Activated T-helper 17 cell treated with anti-CD3 and anti-CD28 coated beads, Interleukin-2, amount 50 U/mL, for 72 hours (primary cell): ENCODE measurements at regions not wholly inside any gene's neighbourhood (a gene's known extent, or its start where the extent isn't known, plus 50 kb on each side); places are given as distances from the start of the nearest gene placed in this dataset.

ENCODE experiments used
- ATAC-seq: fragments of 150-1000 bp; cut with Tn5 transposase; replicated peaks from 2 replicates; pipeline ENCODE4 v1.10.0; 2021; ENCODE audit warnings: mild to moderate bottlenecking, moderate library complexity
- H3K27ac Mint-ChIP-seq: one replicate; pipeline ENCODE4 v1.8.0; 2022; ENCODE audit warnings: mixed read lengths
- H3K27me3 Mint-ChIP-seq: one replicate; pipeline ENCODE4 v1.8.0; 2022; ENCODE audit warnings: mixed read lengths
- H3K36me3 Mint-ChIP-seq: one replicate; pipeline ENCODE4 v1.8.0; 2022; ENCODE audit warnings: low read depth, mild to moderate bottlenecking, mixed read lengths
- H3K4me1 Mint-ChIP-seq: one replicate; pipeline ENCODE4 v1.8.0; 2022; ENCODE audit warnings: mixed read lengths
- H3K4me3 Mint-ChIP-seq: one replicate; pipeline ENCODE4 v1.8.0; 2022; ENCODE audit warnings: mild to moderate bottlenecking, mixed read lengths
- H3K9me3 Mint-ChIP-seq: one replicate; pipeline ENCODE4 v1.8.0; 2022; ENCODE audit warnings: mixed read lengths

- H3K27ac Mint-ChIP-seq: no peak overlapping the region
- no peaks in the 10 kb centered on the region for H3K9me3 Mint-ChIP-seq
- H3K36me3 Mint-ChIP-seq: no peaks in the 10 kb centered on the region
- ATAC-seq: no peak
- H3K4me3 Mint-ChIP-seq: no peak overlapping the region
- H3K27me3 Mint-ChIP-seq: no peaks in the 10 kb centered on the region
- H3K4me1 Mint-ChIP-seq: peaks cover 4% of the 10 kb centered on the region
Observed at GRCh38 chr1:172954476-172955150, 96.1 kb downstream of the TNFSF18 start.

GRCh38 chr1:172955161-172955815 lies 95.5 kb downstream of the TNFSF18 start:
- H3K36me3 Mint-ChIP-seq: no peaks in the 10 kb centered on the region
- H3K27me3 Mint-ChIP-seq: no peaks in the 10 kb centered on the region
- H3K4me1 Mint-ChIP-seq: peaks cover 4% of the 10 kb centered on the region
- no peaks in the 10 kb centered on the region for H3K9me3 Mint-ChIP-seq
- ATAC-seq: no peak
- no peak overlapping the region for H3K27ac Mint-ChIP-seq
- no peak overlapping the region for H3K4me3 Mint-ChIP-seq

- Mint-ChIP-seq H3K27me3 (no peaks in the 10 kb centered on the region), H3K36me3 (no peaks in the 10 kb centered on the region), H3K4me1 (peaks cover 4% of the 10 kb centered on the region), H3K27ac (no peak overlapping the region), H3K4me3 (no peak overlapping the region), H3K9me3 (no peaks in the 10 kb centered on the region)
- no peak for ATAC-seq
Observed at GRCh38 chr1:172956871-172957270, 93.9 kb downstream of the TNFSF18 start.

GRCh38 chr1:172957491-172957890 lies 93.2 kb downstream of the TNFSF18 start:
- Mint-ChIP-seq H3K27ac (no peak overlapping the region), H3K4me3 (no peak overlapping the region), H3K9me3 (no peaks in the 10 kb centered on the region), H3K36me3 (no peaks in the 10 kb centered on the region), H3K4me1 (peaks cover 2% of the 10 kb centered on the region), H3K27me3 (no peaks in the 10 kb centered on the region)
- ATAC-seq: no peak

GRCh38 chr1:172959571-172959970 lies 91.2 kb downstream of the TNFSF18 start:
- Mint-ChIP-seq H3K27ac (no peak overlapping the region), H3K4me3 (no peak overlapping the region), H3K4me1 (no peaks in the 10 kb centered on the region), H3K27me3 (no peaks in the 10 kb centered on the region), H3K36me3 (no peaks in the 10 kb centered on the region), H3K9me3 (no peaks in the 10 kb centered on the region)
- no peak for ATAC-seq

- no peaks in the 10 kb centered on the region for H3K36me3 Mint-ChIP-seq
- H3K9me3 Mint-ChIP-seq: no peaks in the 10 kb centered on the region
- no peaks in the 10 kb centered on the region for H3K27me3 Mint-ChIP-seq
- no peaks in the 10 kb centered on the region for H3K4me1 Mint-ChIP-seq
- ATAC-seq: no peak
- no peak overlapping the region for H3K27ac Mint-ChIP-seq
- no peak overlapping the region for H3K4me3 Mint-ChIP-seq
Observed at GRCh38 chr1:172960019-172960418, 90.7 kb downstream of the TNFSF18 start.

GRCh38 chr1:172960454-172961208 lies 90.1 kb downstream of the TNFSF18 start:
- no peak for ATAC-seq
- Mint-ChIP-seq H3K4me3 (no peak overlapping the region), H3K27ac (no peak overlapping the region), H3K4me1 (no peaks in the 10 kb centered on the region), H3K36me3 (no peaks in the 10 kb centered on the region), H3K9me3 (no peaks in the 10 kb centered on the region), H3K27me3 (no peaks in the 10 kb centered on the region)

GRCh38 chr1:172964864-172965263 lies 85.9 kb downstream of the TNFSF18 start:
- Mint-ChIP-seq H3K4me1 (peaks cover 9% of the 10 kb centered on the region), H3K4me3 (no peak overlapping the region), H3K36me3 (no peaks in the 10 kb centered on the region), H3K27ac (no peak overlapping the region), H3K27me3 (no peaks in the 10 kb centered on the region), H3K9me3 (no peaks in the 10 kb centered on the region)
- ATAC-seq: no peak

- H3K9me3 Mint-ChIP-seq: no peaks in the 10 kb centered on the region
- H3K27ac Mint-ChIP-seq: peak overlapping the region; percentile 6
- H3K4me1 Mint-ChIP-seq: peaks cover 9% of the 10 kb centered on the region
- no peak overlapping the region for H3K4me3 Mint-ChIP-seq
- ATAC-seq: peak; percentile 90
- H3K27me3 Mint-ChIP-seq: peaks cover 3% of the 10 kb centered on the region
- H3K36me3 Mint-ChIP-seq: no peaks in the 10 kb centered on the region
Observed at GRCh38 chr1:172966844-172967540, 83.7 kb downstream of the TNFSF18 start.

GRCh38 chr1:172967936-172968335 lies 82.8 kb downstream of the TNFSF18 start:
- Mint-ChIP-seq H3K36me3 (no peaks in the 10 kb centered on the region), H3K27me3 (peaks cover 3% of the 10 kb centered on the region), H3K4me1 (peaks cover 9% of the 10 kb centered on the region), H3K9me3 (no peaks in the 10 kb centered on the region), H3K4me3 (no peak overlapping the region), H3K27ac (peak overlapping the region; percentile 6)
- no peak for ATAC-seq

- peaks cover 3% of the 10 kb centered on the region for H3K27me3 Mint-ChIP-seq
- no peak for ATAC-seq
- H3K27ac Mint-ChIP-seq: no peak overlapping the region
- peaks cover 9% of the 10 kb centered on the region for H3K4me1 Mint-ChIP-seq
- no peak overlapping the region for H3K4me3 Mint-ChIP-seq
- no peaks in the 10 kb centered on the region for H3K9me3 Mint-ChIP-seq
- no peaks in the 10 kb centered on the region for H3K36me3 Mint-ChIP-seq
Observed at GRCh38 chr1:172969611-172970010, 81.1 kb downstream of the TNFSF18 start.

- no peaks in the 10 kb centered on the region for H3K9me3 Mint-ChIP-seq
- H3K36me3 Mint-ChIP-seq: no peaks in the 10 kb centered on the region
- peaks cover 3% of the 10 kb centered on the region for H3K27me3 Mint-ChIP-seq
- H3K27ac Mint-ChIP-seq: no peak overlapping the region
- ATAC-seq: peak; percentile 44
- H3K4me1 Mint-ChIP-seq: peaks cover 9% of the 10 kb centered on the region
- H3K4me3 Mint-ChIP-seq: no peak overlapping the region
Observed at GRCh38 chr1:172970186-172970585, 80.6 kb downstream of the TNFSF18 start.

- Mint-ChIP-seq H3K9me3 (no peaks in the 10 kb centered on the region), H3K27me3 (peaks cover 3% of the 10 kb centered on the region), H3K4me1 (peaks cover 9% of the 10 kb centered on the region), H3K36me3 (no peaks in the 10 kb centered on the region), H3K4me3 (no peak overlapping the region), H3K27ac (no peak overlapping the region)
- no peak for ATAC-seq
Observed at GRCh38 chr1:172971241-172971640, 79.5 kb downstream of the TNFSF18 start.

- no peaks in the 10 kb centered on the region for H3K9me3 Mint-ChIP-seq
Observed at GRCh38 chr1:172972258-172972657, 78.5 kb downstream of the TNFSF18 start.

More at GRCh38 chr1:172972258-172972657, 78.5 kb downstream of the TNFSF18 start:
- Mint-ChIP-seq H3K4me3 (no peak overlapping the region), H3K27me3 (peaks cover 3% of the 10 kb centered on the region), H3K4me1 (peaks cover 5% of the 10 kb centered on the region), H3K27ac (no peak overlapping the region), H3K36me3 (no peaks in the 10 kb centered on the region)
- no peak for ATAC-seq
